ENCODE measurements at regions not wholly inside any gene's neighbourhood (a gene's known extent, or its start where the extent isn't known, plus 50 kb on each side); places are given as distances from the start of the nearest gene placed in this dataset.
"Not testable (repeated sequence)": the region's sequence is repeated elsewhere in the genome, so short reads cannot be mapped to it uniquely, and the experiment has no call there.

- no peak for DNase-seq
Measured at GRCh38 chr4:126448086-126448845, 1133.5 kb downstream of the FAT4 start.

- no peak for DNase-seq
Measured at GRCh38 chr4:126451237-126451873, 1136.6 kb downstream of the FAT4 start.

GRCh38 chr4:126455865-126456264, 1141.1 kb downstream of the FAT4 start:
- no peak for DNase-seq

- no peak for DNase-seq
Measured at GRCh38 chr4:126458993-126459392, 1144.2 kb downstream of the FAT4 start.

- no peak for DNase-seq
Measured at GRCh38 chr4:126465341-126465740, 1150.6 kb downstream of the FAT4 start.

GRCh38 chr4:126466848-126467247, 1152.1 kb downstream of the FAT4 start:
- no peak for DNase-seq

- DNase-seq = no peak
Measured at GRCh38 chr4:126468144-126468543, 1153.4 kb downstream of the FAT4 start.

GRCh38 chr4:126470862-126471261, 1156.1 kb downstream of the FAT4 start:
- no peak for DNase-seq

- no peak for DNase-seq
Measured at GRCh38 chr4:126475730-126476129, 1157.0 kb upstream of the INTU start.

- no peak for DNase-seq
Measured at GRCh38 chr4:126479709-126480108, 1153.0 kb upstream of the INTU start.

GRCh38 chr4:126482311-126482710, 1150.4 kb upstream of the INTU start:
- DNase-seq = no peak

- no peak for DNase-seq
Measured at GRCh38 chr4:126486377-126486776, 1146.4 kb upstream of the INTU start.

- no peak for DNase-seq
Measured at GRCh38 chr4:126489826-126490463, 1142.8 kb upstream of the INTU start.

GRCh38 chr4:126495163-126495752, 1137.5 kb upstream of the INTU start:
- no peak for DNase-seq

- DNase-seq = no peak
Measured at GRCh38 chr4:126512979-126513378, 1119.8 kb upstream of the INTU start.

GRCh38 chr4:126513596-126513995, 1119.2 kb upstream of the INTU start:
- DNase-seq = no peak

GRCh38 chr4:126520731-126521130, 1112.0 kb upstream of the INTU start:
- DNase-seq = no peak

- not testable (repeated sequence) for DNase-seq
Measured at GRCh38 chr4:126525400-126525799, 1107.4 kb upstream of the INTU start.

GRCh38 chr4:126526335-126526734, 1106.4 kb upstream of the INTU start:
- no peak for DNase-seq

GRCh38 chr4:126529997-126530396, 1102.8 kb upstream of the INTU start:
- DNase-seq = no peak

GRCh38 chr4:126530996-126531585, 1101.7 kb upstream of the INTU start:
- no peak for DNase-seq

- no peak for DNase-seq
Measured at GRCh38 chr4:126532527-126532926, 1100.2 kb upstream of the INTU start.

GRCh38 chr4:126533146-126533805, 1099.5 kb upstream of the INTU start:
- DNase-seq = no peak
